SK-N-SH (cell line): ENCODE measurements at regions not wholly inside any gene's neighbourhood (a gene's known extent, or its start where the extent isn't known, plus 50 kb on each side); places are given as distances from the start of the nearest gene placed in this dataset.

Experiments
- CTCF ChIA-PET: fragments of 300-600, 350-600 bp; formaldehyde crosslinking; extraction: SDS; loops from one replicate; lab custom pipeline; 2021; lab: Yijun Ruan, JAX
- POLR2A ChIA-PET: fragments of 350-600 bp; sonication (Branson Sonifier 250); formaldehyde crosslinking; extraction: SDS; loops from one replicate; lab custom pipeline; 2020; ENCODE audit warnings: antibody characterized with exemption, inconsistent platforms; lab: Yijun Ruan, JAX
- DNase-seq: peaks from one replicate; pipeline ENCODE4 v3.0.0; 2012
- H2AFZ ChIP-seq: fragments of 200-600 bp; sonication (generic); 2 replicates; pipeline ENCODE4 v1.8.1; 2016; ENCODE audit warnings: antibody characterized with exemption, mild to moderate bottlenecking, low read depth
- H3F3A ChIP-seq: fragments of 200-600 bp; sonication (generic); replicated peaks from 2 replicates; pipeline ENCODE3; 2016; ENCODE audit warnings: antibody characterized with exemption, mild to moderate bottlenecking; ENCODE audit not compliant: insufficient read depth
- H3K27ac ChIP-seq, 2 experiments: fragments of 200-500 bp in 1 of 2; fragments of 200-600 bp in 1 of 2; sonication (Bioruptor generic) in 1 of 2; sonication (generic), shearing (Covaris generic) in 1 of 2; 2 replicates each; pipeline versions ENCODE4 v1.5.1 to v1.6.1; 2014 to 2016; ENCODE audit warnings: low read depth in 2 of 2, inconsistent platforms in 1 of 2, low read length in 1 of 2, mild to moderate bottlenecking in 1 of 2, mixed read lengths in 1 of 2
- H3K27me3 ChIP-seq: fragments of 200-600 bp; sonication (generic), shearing (Covaris generic); 2 replicates; pipeline ENCODE4 v1.6.1; 2016; ENCODE audit warnings: mixed run types; ENCODE audit not compliant: insufficient read depth
- H3K36me3 ChIP-seq, 2 experiments: fragments of 200-500 bp in 1 of 2; fragments of 200-600 bp in 1 of 2; sonication (Bioruptor generic) in 1 of 2; sonication (generic) in 1 of 2; replicated peaks in 1 of 2; 2 replicates each; pipeline versions ENCODE3 to v1.5.1; 2014 to 2016; ENCODE audit warnings: low read length in 1 of 2, mild to moderate bottlenecking in 1 of 2; ENCODE audit not compliant: insufficient read depth in 2 of 2, control insufficient read depth in 1 of 2
- H3K4me1 ChIP-seq, 2 experiments: fragments of 200-500 bp in 1 of 2; fragments of 200-600 bp in 1 of 2; sonication (Bioruptor generic) in 1 of 2; sonication (generic), shearing (Covaris generic) in 1 of 2; 2 replicates each; pipeline versions ENCODE4 v1.5.1 to v1.6.1; 2014 to 2016; ENCODE audit warnings: low read depth in 1 of 2, low read length in 1 of 2, mixed run types in 1 of 2; ENCODE audit not compliant: insufficient read depth in 2 of 2, control insufficient read depth in 1 of 2
- H3K4me2 ChIP-seq: fragments of 200-600 bp; sonication (generic), shearing (Covaris generic); 2 replicates; pipeline ENCODE4 v1.6.1; 2017; ENCODE audit warnings: mixed run types
- H3K4me3 ChIP-seq, 2 experiments: fragments of 200-500 bp in 1 of 2; fragments of 200-600 bp in 1 of 2; sonication (Bioruptor generic) in 1 of 2; sonication (generic), shearing (Covaris generic) in 1 of 2; 2 replicates each; pipeline versions ENCODE4 v1.5.1 to v1.8.1; 2014 to 2016; ENCODE audit warnings: low read depth in 2 of 2, inconsistent platforms in 1 of 2, low read length in 1 of 2, mild to moderate bottlenecking in 1 of 2, mixed read lengths in 1 of 2, moderate library complexity in 1 of 2
- H3K79me2 ChIP-seq: fragments of 200-600 bp; sonication (generic); 2 replicates; pipeline ENCODE4 v1.8.1; 2017; ENCODE audit warnings: mild to moderate bottlenecking; ENCODE audit not compliant: insufficient read depth
- H3K9ac ChIP-seq: fragments of 200-600 bp; sonication (generic); 2 replicates; pipeline ENCODE4 v1.6.1; 2017; ENCODE audit warnings: mixed run types
- H3K9me2 ChIP-seq: fragments of 200-600 bp; sonication (generic); 2 replicates; pipeline ENCODE4 v1.6.1; 2017; ENCODE audit warnings: mixed run types
- H3K9me3 ChIP-seq: fragments of 200-600 bp; sonication (generic); 2 replicates; pipeline ENCODE4 v1.6.1; 2017; ENCODE audit warnings: mixed run types, mild to moderate bottlenecking, moderate library complexity
- H4K20me1 ChIP-seq: fragments of 200-600 bp; sonication (generic); 2 replicates; pipeline ENCODE4 v1.6.1; 2017; ENCODE audit warnings: mild to moderate bottlenecking, mixed run types; ENCODE audit not compliant: insufficient read depth
- FOSL2 ChIP-seq: IDR thresholded peaks from 2 replicates; pipeline ENCODE4 v1.4.0; 2012; ENCODE audit warnings: low read depth, mild to moderate bottlenecking, moderate library complexity, borderline replicate concordance
- FOXJ3 ChIP-seq: sonication (generic); formaldehyde crosslinking; IDR thresholded peaks from 2 replicates; pipeline ENCODE4 v1.5.1; 2020; ENCODE audit warnings: mild to moderate bottlenecking, missing genetic modification reagents
- JUND ChIP-seq: IDR thresholded peaks from 2 replicates; pipeline ENCODE4 v1.4.0; 2012
- NFIC ChIP-seq: IDR thresholded peaks from 2 replicates; pipeline ENCODE4 v1.4.0; 2012; ENCODE audit warnings: borderline replicate concordance
- RAD21 ChIP-seq: IDR thresholded peaks from 2 replicates; pipeline ENCODE4 v1.6.1; 2012; ENCODE audit warnings: mild to moderate bottlenecking, low read length
- RCOR1 ChIP-seq: fragments of 150-350 bp; IDR thresholded peaks from 2 replicates; pipeline ENCODE4 v1.6.1; 2017; ENCODE audit warnings: antibody characterized with exemption, low read length
- RXRA ChIP-seq: IDR thresholded peaks from 2 replicates; pipeline ENCODE4 v1.4.0; 2012; ENCODE audit warnings: low read depth, mild to moderate bottlenecking, borderline replicate concordance
- SMC3 ChIP-seq: IDR thresholded peaks from 2 replicates; pipeline ENCODE4 v1.6.1; 2012; ENCODE audit warnings: low read depth, low read length, improper control_type of control experiment
- TCF12 ChIP-seq: IDR thresholded peaks from 2 replicates; pipeline ENCODE4 v1.4.0; 2012
- ZBTB33 ChIP-seq: IDR thresholded peaks from 2 replicates; pipeline ENCODE4 v1.4.0; 2012; ENCODE audit warnings: low read depth, borderline replicate concordance
- WGBS: methylation state at CpG from one replicate; pipeline ENCODE4 v1.1.6; 2017; ENCODE audit warnings: low lambda C conversion rate; 5-methylcytosine and 5-hydroxymethylcytosine counted together
- TF ChIP-seq, protein P1 (sequence below): IDR thresholded peaks from 2 replicates; pipeline ENCODE4; 2012

- Histone ChIP-seq H4K20me1 (no peaks in the 10 kb centered on the region), H3K27me3 (no peaks in the 10 kb centered on the region), H3K4me2 (no peak overlapping the region), H3F3A (no peaks in the 10 kb centered on the region), H3K36me3 (no peaks in the 10 kb centered on the region), H3K9me2 (no peaks in the 10 kb centered on the region), H3K4me3 (no peak overlapping the region), H2AFZ (no peak overlapping the region), H3K9me3 (no peaks in the 10 kb centered on the region), H3K4me1 (peaks cover 0 to 3% of the 10 kb centered on the region in 2 experiments; a peak in 1 of 4 replicates), H3K79me2 (no peaks in the 10 kb centered on the region), H3K27ac (no peak overlapping the region), H3K9ac (no peak overlapping the region)
- DNase-seq, result no peak
- 96% methylated on average over 36 of the region's 48 CpGs for WGBS
- TF ChIP-seq RCOR1 (no peak), FOSL2 (no peak), SMC3 (no peak), TCF12 (no peak)
- ChIA-PET POLR2A (no interaction called here), CTCF (no interaction called here)
Observed at GRCh38 chr13:50133358-50133953, 118.2 kb downstream of the KCNRG start.

GRCh38 chr13:50136226-50136625 lies 121.0 kb downstream of the KCNRG start:
- no peaks in the 10 kb centered on the region for H3K79me2 ChIP-seq
- TF ChIP-seq RAD21 (no peak), ZBTB33 (no peak), RXRA (no peak), FOXJ3 (no peak), NFIC (no peak), JUND (no peak)
- TF ChIP-seq, protein P1, sequence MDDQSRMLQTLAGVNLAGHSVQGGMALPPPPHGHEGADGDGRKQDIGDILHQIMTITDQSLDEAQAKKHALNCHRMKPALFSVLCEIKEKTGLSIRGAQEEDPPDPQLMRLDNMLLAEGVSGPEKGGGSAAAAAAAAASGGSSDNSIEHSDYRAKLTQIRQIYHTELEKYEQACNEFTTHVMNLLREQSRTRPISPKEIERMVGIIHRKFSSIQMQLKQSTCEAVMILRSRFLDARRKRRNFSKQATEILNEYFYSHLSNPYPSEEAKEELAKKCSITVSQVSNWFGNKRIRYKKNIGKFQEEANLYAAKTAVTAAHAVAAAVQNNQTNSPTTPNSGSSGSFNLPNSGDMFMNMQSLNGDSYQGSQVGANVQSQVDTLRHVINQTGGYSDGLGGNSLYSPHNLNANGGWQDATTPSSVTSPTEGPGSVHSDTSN, result no peak
- WGBS, result 61% methylated on average over 3 of the region's 3 CpGs
- no peaks in the 10 kb centered on the region for H3K36me3 ChIP-seq
- no peaks in the 10 kb centered on the region for H3K27me3 ChIP-seq
- H3K4me3 ChIP-seq, result no peak overlapping the region
- no peaks in the 10 kb centered on the region for H3F3A ChIP-seq
- no peak overlapping the region for H3K9ac ChIP-seq
- CTCF ChIA-PET, result no interaction called here
- H4K20me1 ChIP-seq, result no peaks in the 10 kb centered on the region
- POLR2A ChIA-PET, result no interaction called here
- H3K9me2 ChIP-seq, result no peaks in the 10 kb centered on the region
- DNase-seq, result no peak
- no peaks in the 10 kb centered on the region for H3K9me3 ChIP-seq
- no peaks in the 10 kb centered on the region; a peak in 1 of 4 replicates for H3K4me1 ChIP-seq
- H3K27ac ChIP-seq, result no peak overlapping the region
- H2AFZ ChIP-seq, result no peak overlapping the region
- H3K4me2 ChIP-seq, result no peak overlapping the region
